HG03135 (cell line): ENCODE measurements at regions not wholly inside any gene's neighbourhood (a gene's known extent, or its start where the extent isn't known, plus 50 kb on each side); places are given as distances from the start of the nearest gene placed in this dataset.

Experiments used
- ATAC-seq: cut with Tn5 transposase; IDR thresholded peaks from one replicate; pipeline ENCODE4 v1.9.1; 2021; ENCODE audit warnings: mild to moderate bottlenecking, moderate library complexity; ENCODE audit not compliant: unreplicated experiment

- ATAC-seq: no peak
Measured at GRCh38 chr7:136050462-136050847, 73.3 kb upstream of the MTPN start.

GRCh38 chr7:136049818-136050461, 72.8 kb upstream of the MTPN start:
- no peak for ATAC-seq

- ATAC-seq: no peak
Measured at GRCh38 chr7:136049117-136049516, 72.0 kb upstream of the MTPN start.

- no peak for ATAC-seq
Measured at GRCh38 chr7:136046548-136046947, 69.4 kb upstream of the MTPN start.

- ATAC-seq: no peak
Measured at GRCh38 chr7:136045992-136046391, 68.8 kb upstream of the MTPN start.

GRCh38 chr7:136045181-136045580, 68.0 kb upstream of the MTPN start:
- ATAC-seq: no peak

GRCh38 chr7:136039577-136040345, 62.6 kb upstream of the MTPN start:
- no peak for ATAC-seq

- ATAC-seq: no peak
Measured at GRCh38 chr7:136036336-136036735, 59.2 kb upstream of the MTPN start.

GRCh38 chr7:136034132-136034531, 57.0 kb upstream of the MTPN start:
- ATAC-seq: no peak

- ATAC-seq: no peak
Measured at GRCh38 chr7:136033413-136034031, 56.4 kb upstream of the MTPN start.

GRCh38 chr7:136030867-136031318, 53.7 kb upstream of the MTPN start:
- peak; percentile 78 for ATAC-seq

GRCh38 chr7:136030330-136030729, 53.2 kb upstream of the MTPN start:
- no peak for ATAC-seq

- no peak for ATAC-seq
Measured at GRCh38 chr7:136027160-136027559, 50.0 kb upstream of the MTPN start.
